WERI-Rb-1 (cell line): ENCODE measurements at regions not wholly inside any gene's neighbourhood (a gene's known extent, or its start where the extent isn't known, plus 50 kb on each side); places are given as distances from the start of the nearest gene placed in this dataset.

ENCODE experiments used
- DNase-seq: peaks from one replicate; pipeline ENCODE4 v3.0.0-alpha.2; 2020
- H3K27ac ChIP-seq: fragments of 250-450 bp; sonication (Bioruptor Pico); 2 replicates; pipeline ENCODE4 v1.5.1; 2020; ENCODE audit warnings: mild to moderate bottlenecking, moderate library complexity
- H3K27me3 ChIP-seq: fragments of 250-450 bp; sonication (Bioruptor Pico); 2 replicates; pipeline ENCODE4 v1.5.1; 2021; ENCODE audit warnings: mild to moderate bottlenecking, low read depth, moderate library complexity; ENCODE audit not compliant: insufficient read depth, severe bottlenecking
- H3K36me3 ChIP-seq: fragments of 250-450 bp; sonication (Bioruptor Pico); 2 replicates; pipeline ENCODE4 v1.5.1; 2020; ENCODE audit warnings: mild to moderate bottlenecking, moderate library complexity
- H3K4me3 ChIP-seq: 2 replicates; pipeline ENCODE4 v1.5.1; 2011; ENCODE audit warnings: low read depth, mild to moderate bottlenecking, control low read depth, low read length
- H3K9me3 ChIP-seq: fragments of 250-450 bp; sonication (Bioruptor Pico); 2 replicates; pipeline ENCODE4 v1.5.1; 2021; ENCODE audit warnings: mild to moderate bottlenecking, moderate library complexity; ENCODE audit not compliant: severe bottlenecking
- CTCF ChIP-seq: IDR thresholded peaks from 2 replicates; pipeline ENCODE4 v1.5.1; 2011; ENCODE audit warnings: low read depth, mild to moderate bottlenecking, control low read depth, inconsistent platforms, low read length

DNA sequence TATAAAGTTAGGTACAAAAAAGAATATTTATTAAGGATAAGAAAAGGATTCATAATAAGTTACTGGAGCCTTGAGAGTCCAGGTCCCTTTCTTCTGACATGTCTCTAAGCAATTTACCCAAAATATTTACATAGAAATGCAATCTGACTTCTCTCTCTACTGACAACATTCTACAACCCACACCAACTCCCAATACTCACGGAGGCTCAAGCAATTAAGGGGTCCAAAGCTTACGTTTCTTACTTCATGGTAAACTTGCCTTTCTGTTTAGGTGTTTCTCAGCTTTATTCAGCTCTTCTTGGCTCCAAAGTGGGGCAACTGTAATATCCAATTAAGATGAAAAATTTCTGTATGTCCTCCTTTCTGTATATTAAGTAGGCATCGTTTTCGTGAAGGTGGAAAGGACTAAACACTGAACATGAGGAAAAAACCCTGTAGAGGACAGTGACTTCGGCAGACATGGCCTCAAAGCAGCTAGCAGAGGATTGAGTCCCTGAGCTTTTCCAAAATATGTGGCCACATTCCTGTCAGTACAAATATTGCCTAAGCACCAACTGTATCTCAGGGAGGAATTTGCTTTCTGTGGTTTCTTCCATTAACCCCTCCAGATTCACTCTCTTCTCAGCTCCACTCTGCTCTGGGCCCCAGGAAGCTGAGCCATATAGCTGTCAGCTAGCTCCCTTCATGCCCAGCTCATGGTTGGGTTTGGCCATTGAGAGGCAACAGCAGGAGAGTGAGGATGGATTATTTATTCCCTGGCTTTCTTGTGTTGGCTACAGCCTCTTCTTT is 67.9 kb upstream of the GLS start:
- no peak for TF ChIP-seq CTCF
- Histone ChIP-seq H3K9me3 (peaks cover 4% of the 10 kb centered on the region), H3K36me3 (no peaks in the 10 kb centered on the region), H3K4me3 (no peak overlapping the region), H3K27ac (no peak overlapping the region), H3K27me3 (no peaks in the 10 kb centered on the region)
- no peak for DNase-seq

- Histone ChIP-seq H3K27me3 (no peaks in the 10 kb centered on the region), H3K4me3 (no peak overlapping the region), H3K9me3 (peaks cover 4% of the 10 kb centered on the region), H3K27ac (no peak overlapping the region), H3K36me3 (no peaks in the 10 kb centered on the region)
- no peak for DNase-seq
- no peak for TF ChIP-seq CTCF
These were observed 65.4 kb upstream of the GLS start for GRCh38 chr2:190815226-190815625.

- DNase-seq, result no peak
- Histone ChIP-seq H3K36me3 (no peaks in the 10 kb centered on the region), H3K27me3 (no peaks in the 10 kb centered on the region), H3K9me3 (peaks cover 4% of the 10 kb centered on the region), H3K4me3 (no peak overlapping the region), H3K27ac (no peak overlapping the region)
- no peak for TF ChIP-seq CTCF
These were observed 63.5 kb upstream of the GLS start for GRCh38 chr2:190817082-190817481.

DNA sequence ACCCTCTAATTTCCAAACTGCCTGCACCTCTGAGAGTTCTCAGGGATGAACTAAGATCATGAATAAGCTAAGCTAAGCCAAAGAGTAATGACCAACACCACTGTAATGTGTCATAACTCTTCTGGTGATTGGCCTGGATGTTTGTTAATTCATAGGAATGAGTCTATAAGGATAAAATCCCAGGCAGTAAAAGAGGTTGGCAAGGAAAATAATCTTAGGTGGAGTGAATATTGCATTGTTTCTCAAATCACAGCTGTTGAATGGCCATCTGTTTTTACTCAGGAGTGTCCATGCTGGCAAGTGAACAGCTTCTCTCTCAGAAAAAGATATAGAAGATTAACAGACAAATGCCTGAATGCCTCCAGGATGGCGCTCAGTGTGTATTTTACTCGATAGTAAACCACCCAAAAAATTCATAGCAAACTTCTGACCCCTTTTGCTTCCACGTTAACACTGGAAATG is 60.8 kb upstream of the GLS start:
- no peaks in the 10 kb centered on the region for H3K36me3 ChIP-seq
- H3K27me3 ChIP-seq, result no peaks in the 10 kb centered on the region
- no peak for TF ChIP-seq CTCF
- no peak overlapping the region for H3K4me3 ChIP-seq
- no peak overlapping the region for H3K27ac ChIP-seq
- no peak for DNase-seq
- peaks cover 4% of the 10 kb centered on the region for H3K9me3 ChIP-seq

- Histone ChIP-seq H3K4me3 (no peak overlapping the region), H3K36me3 (no peaks in the 10 kb centered on the region), H3K27me3 (no peaks in the 10 kb centered on the region), H3K9me3 (peaks cover 4% of the 10 kb centered on the region), H3K27ac (no peak overlapping the region)
- DNase-seq, result no peak
- no peak for TF ChIP-seq CTCF
These were observed 60.2 kb upstream of the GLS start for GRCh38 chr2:190820416-190820815.

GRCh38 chr2:190822043-190822442 is 58.6 kb upstream of the GLS start:
- no peaks in the 10 kb centered on the region for H3K36me3 ChIP-seq
- no peaks in the 10 kb centered on the region for H3K27me3 ChIP-seq
- H3K9me3 ChIP-seq, result peaks cover 4% of the 10 kb centered on the region
- DNase-seq, result no peak
- TF ChIP-seq CTCF, result no peak
- H3K27ac ChIP-seq, result no peak overlapping the region
- H3K4me3 ChIP-seq, result no peak overlapping the region
